Caco-2 (cell line): ENCODE measurements at regions not wholly inside any gene's neighbourhood (a gene's known extent, or its start where the extent isn't known, plus 50 kb on each side); places are given as distances from the start of the nearest gene placed in this dataset.

Source experiments
- BruUV-seq: library from RNA; stranded (reverse); fragments of 400-500 nt; replicated peaks from 2 replicates; lab custom pipeline; 2021; lab: Mats Ljungman, UMichigan
- CTCF ChIA-PET: fragments of 300-600 bp; sonication (Branson Sonifier 250); formaldehyde crosslinking; loops from one replicate; lab custom pipeline; 2022; ENCODE audit warnings: antibody characterized with exemption; lab: Charles Lee
- POLR2A ChIA-PET: fragments of 300-600 bp; sonication (Branson Sonifier 250); formaldehyde crosslinking; loops from one replicate; lab custom pipeline; 2022; ENCODE audit warnings: antibody characterized with exemption; lab: Charles Lee
- DNase-seq, 2 experiments: peaks; one replicate each; pipeline versions ENCODE4 v3.0.0 to v3.0.0-alpha.2; 2020 to 2022
- H3K27me3 ChIP-seq: replicated peaks from 2 replicates; pipeline ENCODE4 v1.6.0; 2011; ENCODE audit warnings: low read length; ENCODE audit not compliant: control insufficient read depth, insufficient read depth
- H3K36me3 ChIP-seq: 2 replicates; pipeline ENCODE4 v1.5.1; 2011; ENCODE audit warnings: low read length; ENCODE audit not compliant: control insufficient read depth, insufficient read depth
- H3K4me1 ChIP-seq: fragments of 250-450 bp; sonication (Bioruptor Pico); 2 replicates; pipeline ENCODE4 v1.5.1; 2020; ENCODE audit warnings: mild to moderate bottlenecking
- H3K4me3 ChIP-seq: 2 replicates; pipeline ENCODE4 v1.5.1; 2011; ENCODE audit warnings: low read depth, mild to moderate bottlenecking, control low read depth, low read length
- H3K9me3 ChIP-seq: fragments of 250-450 bp; sonication (Bioruptor Pico); 2 replicates; pipeline ENCODE4 v1.5.1; 2020; ENCODE audit warnings: mild to moderate bottlenecking, moderate library complexity
- H3K27ac Mint-ChIP-seq: one replicate; pipeline ENCODE4 v1.8.0; 2022; ENCODE audit warnings: mixed read lengths; ENCODE audit not compliant: unreplicated experiment
- H3K27me3 Mint-ChIP-seq: one replicate; pipeline ENCODE4 v1.8.0; 2022; ENCODE audit warnings: mixed read lengths; ENCODE audit not compliant: insufficient read depth, unreplicated experiment
- H3K36me3 Mint-ChIP-seq: one replicate; pipeline ENCODE4 v1.8.0; 2022; ENCODE audit warnings: mild to moderate bottlenecking, mixed read lengths; ENCODE audit not compliant: insufficient read depth, unreplicated experiment
- H3K4me1 Mint-ChIP-seq: one replicate; pipeline ENCODE4 v1.8.0; 2022; ENCODE audit warnings: low read depth, mixed read lengths; ENCODE audit not compliant: unreplicated experiment
- H3K4me3 Mint-ChIP-seq: one replicate; pipeline ENCODE4 v1.8.0; 2022; ENCODE audit warnings: mild to moderate bottlenecking, moderate library complexity, mixed read lengths; ENCODE audit not compliant: unreplicated experiment
- H3K9me3 Mint-ChIP-seq: one replicate; pipeline ENCODE4 v1.8.0; 2022; ENCODE audit warnings: mixed read lengths; ENCODE audit not compliant: unreplicated experiment
- intact Hi-C: fragments of 100-400 bp; cut with micrococcal nuclease; formaldehyde crosslinking; loops from one replicate; pipeline ENCODE4 v1.10.0; 2022; ENCODE audit not compliant: unreplicated experiment
- TF ChIP-seq, protein P1 (sequence below), 2 experiments: fragments of 200-600 bp in 1 of 2; IDR thresholded peaks; 1 replicate in 1 of 2; 2 replicates in 1 of 2; pipeline versions ENCODE4 v1.5.1 to v1.8.0; 2011 to 2022; ENCODE audit warnings: antibody characterized with exemption in 1 of 2, control low read depth in 1 of 2, inconsistent platforms in 1 of 2, low read depth in 1 of 2, low read length in 1 of 2, mild to moderate bottlenecking in 1 of 2, moderate library complexity in 1 of 2; ENCODE audit not compliant: insufficient read depth in 1 of 2, severe bottlenecking in 1 of 2, unreplicated experiment in 1 of 2

DNA sequence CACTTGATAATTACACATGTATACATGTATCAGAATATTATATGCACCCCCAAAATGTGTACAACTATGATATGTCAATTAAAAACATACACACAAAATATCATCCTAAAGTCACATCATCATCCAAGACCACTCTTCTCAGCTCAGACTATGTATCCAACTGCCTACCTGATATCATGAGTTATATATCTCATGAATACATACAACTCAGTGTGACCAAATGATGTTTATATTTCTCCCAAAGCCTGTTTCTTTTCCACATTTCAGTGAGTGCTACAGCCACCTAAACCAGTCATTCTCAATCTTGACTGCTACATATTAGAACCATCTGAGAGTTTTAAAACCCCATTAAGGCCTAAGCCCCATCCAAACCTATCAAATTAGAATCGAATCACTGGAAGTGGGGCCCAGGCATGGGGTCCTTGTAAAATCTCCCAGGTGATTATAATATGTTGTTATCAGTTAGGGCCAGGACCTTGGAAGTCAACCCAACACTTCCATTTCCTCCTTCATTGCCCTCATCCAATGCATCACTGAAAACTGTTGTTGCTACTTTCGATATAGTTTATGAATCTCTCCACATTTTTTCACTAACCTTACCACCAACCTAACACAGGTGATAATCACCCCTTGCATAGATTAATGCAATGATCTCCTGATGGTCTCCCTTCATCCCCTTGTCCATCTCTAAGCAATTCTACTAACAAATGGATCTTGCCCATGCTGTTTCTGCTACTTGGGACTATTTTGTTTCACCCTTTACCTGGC is 53.8 kb upstream of the ITGB8 start:
- no peak for DNase-seq
- no peaks in the 10 kb centered on the region for H3K4me1 Mint-ChIP-seq
- H3K36me3 Mint-ChIP-seq = no peaks in the 10 kb centered on the region
- no peak overlapping the region for H3K4me3 Mint-ChIP-seq
- Histone ChIP-seq H3K27me3 (no peaks in the 10 kb centered on the region), H3K4me3 (no peak overlapping the region), H3K9me3 (no peaks in the 10 kb centered on the region), H3K36me3 (no peaks in the 10 kb centered on the region), H3K4me1 (no peaks in the 10 kb centered on the region)
- TF ChIP-seq, protein P1, sequence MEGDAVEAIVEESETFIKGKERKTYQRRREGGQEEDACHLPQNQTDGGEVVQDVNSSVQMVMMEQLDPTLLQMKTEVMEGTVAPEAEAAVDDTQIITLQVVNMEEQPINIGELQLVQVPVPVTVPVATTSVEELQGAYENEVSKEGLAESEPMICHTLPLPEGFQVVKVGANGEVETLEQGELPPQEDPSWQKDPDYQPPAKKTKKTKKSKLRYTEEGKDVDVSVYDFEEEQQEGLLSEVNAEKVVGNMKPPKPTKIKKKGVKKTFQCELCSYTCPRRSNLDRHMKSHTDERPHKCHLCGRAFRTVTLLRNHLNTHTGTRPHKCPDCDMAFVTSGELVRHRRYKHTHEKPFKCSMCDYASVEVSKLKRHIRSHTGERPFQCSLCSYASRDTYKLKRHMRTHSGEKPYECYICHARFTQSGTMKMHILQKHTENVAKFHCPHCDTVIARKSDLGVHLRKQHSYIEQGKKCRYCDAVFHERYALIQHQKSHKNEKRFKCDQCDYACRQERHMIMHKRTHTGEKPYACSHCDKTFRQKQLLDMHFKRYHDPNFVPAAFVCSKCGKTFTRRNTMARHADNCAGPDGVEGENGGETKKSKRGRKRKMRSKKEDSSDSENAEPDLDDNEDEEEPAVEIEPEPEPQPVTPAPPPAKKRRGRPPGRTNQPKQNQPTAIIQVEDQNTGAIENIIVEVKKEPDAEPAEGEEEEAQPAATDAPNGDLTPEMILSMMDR (IDR thresholded peaks at IDR 0.05; ENCODE audit: insufficient read depth in 1 of 2, low read depth in 1 of 2, low read length in 1 of 2, severe bottlenecking in 1 of 2, unreplicated experiment in 1 of 2) = no peak
- ChIA-PET POLR2A (no interaction called here), CTCF (no interaction called here)
- intact Hi-C loops = no loop called here
- no peaks in the 10 kb centered on the region for H3K27me3 Mint-ChIP-seq
- no TSS peak for BruUV-seq
- no peaks in the 10 kb centered on the region for H3K9me3 Mint-ChIP-seq
- no peak overlapping the region for H3K27ac Mint-ChIP-seq

DNA sequence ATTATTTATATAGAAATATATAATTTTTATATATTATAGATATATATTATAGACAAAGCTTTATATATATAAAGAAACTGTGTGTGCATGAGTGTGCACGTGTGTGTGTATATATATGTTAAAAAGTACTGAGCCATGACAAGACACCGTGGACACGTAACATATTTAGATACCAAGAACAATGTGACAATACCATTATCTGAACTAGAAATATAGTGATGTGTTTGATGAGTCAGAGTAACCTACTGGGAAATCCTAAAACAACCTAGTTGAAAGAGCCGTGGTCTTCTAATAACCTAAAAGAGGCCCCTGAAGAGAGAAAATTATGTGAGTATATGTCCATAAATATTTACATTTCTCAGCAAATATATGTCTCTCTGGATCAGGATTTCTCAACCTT is 50.7 kb upstream of the ITGB8 start:
- intact Hi-C loops = no loop called here
- BruUV-seq = no TSS peak
- Histone ChIP-seq H3K27me3 (no peaks in the 10 kb centered on the region), H3K4me3 (no peak overlapping the region), H3K9me3 (no peaks in the 10 kb centered on the region), H3K4me1 (peaks cover 3% of the 10 kb centered on the region; the same call in 1 of the 2 replicates), H3K36me3 (no peaks in the 10 kb centered on the region)
- Mint-ChIP-seq H3K9me3 (no peaks in the 10 kb centered on the region), H3K36me3 (no peaks in the 10 kb centered on the region), H3K27ac (no peak overlapping the region), H3K4me3 (no peak overlapping the region), H3K4me1 (no peaks in the 10 kb centered on the region), H3K27me3 (no peaks in the 10 kb centered on the region)
- TF ChIP-seq, protein P1 (IDR thresholded peaks at IDR 0.05; ENCODE audit: insufficient read depth in 1 of 2, low read depth in 1 of 2, low read length in 1 of 2, severe bottlenecking in 1 of 2, unreplicated experiment in 1 of 2) = no peak
- ChIA-PET POLR2A (no interaction called here), CTCF (no interaction called here)
- no peak for DNase-seq

DNA sequence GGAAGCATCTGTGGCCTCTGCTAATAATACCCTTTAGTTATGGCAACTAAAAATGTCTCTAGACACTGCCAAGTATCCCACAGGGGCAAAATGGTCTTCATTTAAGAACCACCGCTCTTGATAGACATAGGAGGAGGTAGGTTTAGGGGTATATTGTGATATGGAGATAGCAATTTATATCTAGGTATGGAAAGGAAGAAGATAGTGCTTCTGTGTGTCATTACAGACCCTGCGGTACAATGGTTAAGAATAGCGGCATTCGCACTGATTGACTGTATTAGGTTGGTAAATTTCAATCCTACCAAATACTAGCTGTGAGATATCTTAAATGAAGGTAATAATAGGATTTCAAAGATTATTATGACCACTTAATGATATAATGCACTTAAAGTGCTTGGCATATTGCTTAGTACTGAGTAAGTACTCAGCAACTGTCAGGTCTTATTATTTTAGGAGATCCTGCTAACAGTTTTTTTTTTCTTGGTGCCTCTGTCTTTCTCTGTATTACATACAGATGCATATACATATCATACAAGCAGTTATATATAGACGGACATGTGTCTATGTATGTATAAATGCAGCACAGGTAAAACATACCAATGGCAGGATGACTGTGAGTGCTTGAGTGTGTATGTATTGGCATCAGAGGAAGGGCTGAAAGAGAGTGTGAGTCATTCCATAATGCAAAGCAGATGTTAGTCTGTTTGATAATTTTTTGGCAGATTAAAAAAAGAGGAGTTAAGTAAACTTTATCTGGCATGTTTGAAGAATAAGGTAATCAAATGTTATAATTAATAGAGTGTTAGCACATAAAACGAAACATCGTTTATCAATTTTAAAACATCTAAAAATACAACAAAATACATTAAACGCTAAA is 50.0 kb upstream of the ITGB8 start:
- BruUV-seq = no TSS peak
- Mint-ChIP-seq H3K36me3 (no peaks in the 10 kb centered on the region), H3K27me3 (no peaks in the 10 kb centered on the region), H3K4me1 (no peaks in the 10 kb centered on the region), H3K4me3 (no peak overlapping the region), H3K27ac (no peak overlapping the region), H3K9me3 (no peaks in the 10 kb centered on the region)
- intact Hi-C loops = no loop called here
- Histone ChIP-seq H3K9me3 (no peaks in the 10 kb centered on the region), H3K4me3 (no peak overlapping the region), H3K36me3 (no peaks in the 10 kb centered on the region), H3K27me3 (no peaks in the 10 kb centered on the region), H3K4me1 (peaks cover 3% of the 10 kb centered on the region; the same call in 1 of the 2 replicates)
- no peak for DNase-seq
- TF ChIP-seq, protein P1 (IDR thresholded peaks at IDR 0.05; ENCODE audit: insufficient read depth in 1 of 2, low read depth in 1 of 2, low read length in 1 of 2, severe bottlenecking in 1 of 2, unreplicated experiment in 1 of 2) = no peak
- POLR2A ChIA-PET = no interaction called here
- CTCF ChIA-PET = no interaction called here
